SU-DHL-6 (cell line): ENCODE measurements at regions not wholly inside any gene's neighbourhood (a gene's known extent, or its start where the extent isn't known, plus 50 kb on each side); places are given as distances from the start of the nearest gene placed in this dataset.

Experiments used
- H2AFZ ChIP-seq: fragments of 200-600 bp; sonication (generic); 2 replicates; pipeline ENCODE4 v1.6.1; 2014; ENCODE audit warnings: low read depth, mild to moderate bottlenecking, moderate library complexity, mixed read lengths, antibody characterized with exemption, low read length; ENCODE audit not compliant: severe bottlenecking
- H3F3A ChIP-seq: fragments of 200-600 bp; shearing (Covaris generic); 2 replicates; pipeline ENCODE4 v1.6.0; 2016; ENCODE audit warnings: antibody characterized with exemption, mild to moderate bottlenecking; ENCODE audit not compliant: insufficient read depth
- H3K27ac ChIP-seq: fragments of 200-600 bp; sonication (generic); 2 replicates; pipeline ENCODE4 v1.5.1; 2016; ENCODE audit warnings: low read depth, mild to moderate bottlenecking, low read length, moderate library complexity, mixed read lengths
- H3K27me3 ChIP-seq: fragments of 200-600 bp; sonication (generic), shearing (Covaris generic); 2 replicates; pipeline ENCODE4 v1.6.0; 2014; ENCODE audit warnings: mild to moderate bottlenecking, low read length
- H3K36me3 ChIP-seq: fragments of 200-600 bp; sonication (generic); 2 replicates; pipeline ENCODE4 v1.6.1; 2014; ENCODE audit warnings: mild to moderate bottlenecking, low read length, mixed read lengths
- H3K4me2 ChIP-seq: fragments of 300-600, 200-600 bp; shearing (Covaris generic), sonication (generic); 2 replicates; pipeline ENCODE4 v1.6.0; 2014; ENCODE audit warnings: low read length, low read depth, mild to moderate bottlenecking; ENCODE audit not compliant: poor library complexity, severe bottlenecking
- H3K4me3 ChIP-seq: fragments of 200-600 bp; sonication (generic); 2 replicates; pipeline ENCODE4 v1.5.1; 2014; ENCODE audit warnings: antibody characterized with exemption, low read length, mild to moderate bottlenecking, mixed read lengths; ENCODE audit not compliant: insufficient read depth, poor library complexity, severe bottlenecking
- H3K79me2 ChIP-seq: fragments of 200-600 bp; sonication (generic); 2 replicates; pipeline ENCODE4 v1.6.1; 2014; ENCODE audit warnings: mild to moderate bottlenecking, low read length, moderate library complexity; ENCODE audit not compliant: insufficient read depth
- H3K9ac ChIP-seq: fragments of 200-600 bp; sonication (generic); 2 replicates; pipeline ENCODE4 v1.7.0; 2014; ENCODE audit warnings: mild to moderate bottlenecking, low read length
- H3K9me2 ChIP-seq: fragments of 200-600 bp; sonication (generic); replicated peaks from 2 replicates; pipeline ENCODE4 v1.6.1; 2014; ENCODE audit warnings: low read length; ENCODE audit not compliant: insufficient read depth
- H3K9me3 ChIP-seq: fragments of 200-600 bp; sonication (generic); 2 replicates; pipeline ENCODE4 v1.6.1; 2014; ENCODE audit warnings: low read length, mixed read lengths; ENCODE audit not compliant: insufficient read depth
- H4K20me1 ChIP-seq: fragments of 200-600 bp; sonication (generic); 2 replicates; pipeline ENCODE4 v1.6.1; 2014; ENCODE audit warnings: low read depth, mild to moderate bottlenecking, antibody characterized with exemption, low read length, moderate library complexity, mixed read lengths
- CTCF ChIP-seq: fragments of 200-600 bp; sonication (generic); IDR thresholded peaks from one replicate; pipeline ENCODE4 v1.5.1; 2017; ENCODE audit warnings: antibody characterized with exemption, mild to moderate bottlenecking, low read length, moderate library complexity; ENCODE audit not compliant: insufficient read depth, poor library complexity, severe bottlenecking
- EZH2phosphoT487 ChIP-seq: fragments of 200-600 bp; sonication (generic), shearing (Covaris generic); conservative IDR thresholded peaks from 2 replicates; pipeline ENCODE4 v1.6.1; 2018; ENCODE audit warnings: mild to moderate bottlenecking, antibody characterized with exemption, low read length, moderate library complexity, mixed read lengths

DNA sequence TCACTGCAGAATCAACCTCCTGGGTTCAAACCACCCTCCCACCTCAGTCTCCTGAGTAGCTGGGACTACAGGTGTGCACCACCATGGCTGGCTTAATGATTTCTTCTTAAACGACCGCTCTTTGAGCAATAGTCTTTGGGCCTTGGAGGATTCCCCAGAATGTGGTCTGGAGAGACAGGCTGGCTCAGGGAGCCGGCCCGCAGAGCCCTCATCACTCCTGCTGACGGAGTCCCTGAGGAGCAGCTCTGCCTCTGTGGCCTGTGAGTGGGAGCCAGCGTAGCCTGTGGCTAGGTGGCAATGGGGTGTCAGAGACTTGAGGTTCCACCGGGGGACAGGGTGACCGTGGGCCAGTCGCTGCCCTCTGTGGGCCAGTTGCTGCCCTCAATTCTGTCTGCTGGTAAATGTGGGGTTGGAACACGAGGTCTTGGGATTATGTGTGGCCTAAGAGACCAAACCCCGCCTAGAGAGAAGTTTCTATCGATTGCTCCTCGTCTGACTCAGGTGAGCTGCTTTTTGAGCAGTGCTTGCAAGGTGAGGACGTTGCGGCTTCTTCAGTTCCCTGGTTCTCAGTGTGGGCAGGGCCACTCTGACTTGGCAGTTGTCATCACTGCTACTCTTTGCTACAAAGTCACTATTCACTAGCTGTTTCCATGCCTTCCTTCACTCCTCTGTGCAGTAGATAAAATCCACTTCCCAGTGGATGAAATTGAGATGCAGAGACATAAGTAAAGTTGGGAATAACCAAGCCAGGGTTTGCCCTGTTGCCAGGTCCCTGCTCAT, 124.8 kb upstream of the NECTIN1 start:
- Histone ChIP-seq H3K79me2 (no peaks in the 10 kb centered on the region), H3K4me2 (no peak overlapping the region), H3K27me3 (no peaks in the 10 kb centered on the region), H2AFZ (no peak overlapping the region), H3K4me3 (no peak overlapping the region), H3F3A (no peaks in the 10 kb centered on the region), H3K36me3 (no peaks in the 10 kb centered on the region), H3K9me2 (no peaks in the 10 kb centered on the region), H4K20me1 (no peaks in the 10 kb centered on the region), H3K9me3 (no peaks in the 10 kb centered on the region), H3K27ac (no peak overlapping the region), H3K9ac (no peak overlapping the region)
- no peak for TF ChIP-seq CTCF
- TF ChIP-seq EZH2phosphoT487: no peak

- H3K9ac ChIP-seq: no peak overlapping the region
- no peaks in the 10 kb centered on the region for H3K36me3 ChIP-seq
- H3K4me3 ChIP-seq: no peak overlapping the region
- H3F3A ChIP-seq: no peaks in the 10 kb centered on the region
- H3K4me2 ChIP-seq: no peak overlapping the region
- no peak overlapping the region for H2AFZ ChIP-seq
- no peaks in the 10 kb centered on the region for H3K9me2 ChIP-seq
- H3K79me2 ChIP-seq: no peaks in the 10 kb centered on the region
- H3K27me3 ChIP-seq: no peaks in the 10 kb centered on the region
- H3K9me3 ChIP-seq: no peaks in the 10 kb centered on the region
- no peaks in the 10 kb centered on the region for H4K20me1 ChIP-seq
- no peak overlapping the region for H3K27ac ChIP-seq
- TF ChIP-seq CTCF (no peak), EZH2phosphoT487 (no peak)
Measured at GRCh38 chr11:119852741-119853140, 123.7 kb upstream of the NECTIN1 start.

DNA sequence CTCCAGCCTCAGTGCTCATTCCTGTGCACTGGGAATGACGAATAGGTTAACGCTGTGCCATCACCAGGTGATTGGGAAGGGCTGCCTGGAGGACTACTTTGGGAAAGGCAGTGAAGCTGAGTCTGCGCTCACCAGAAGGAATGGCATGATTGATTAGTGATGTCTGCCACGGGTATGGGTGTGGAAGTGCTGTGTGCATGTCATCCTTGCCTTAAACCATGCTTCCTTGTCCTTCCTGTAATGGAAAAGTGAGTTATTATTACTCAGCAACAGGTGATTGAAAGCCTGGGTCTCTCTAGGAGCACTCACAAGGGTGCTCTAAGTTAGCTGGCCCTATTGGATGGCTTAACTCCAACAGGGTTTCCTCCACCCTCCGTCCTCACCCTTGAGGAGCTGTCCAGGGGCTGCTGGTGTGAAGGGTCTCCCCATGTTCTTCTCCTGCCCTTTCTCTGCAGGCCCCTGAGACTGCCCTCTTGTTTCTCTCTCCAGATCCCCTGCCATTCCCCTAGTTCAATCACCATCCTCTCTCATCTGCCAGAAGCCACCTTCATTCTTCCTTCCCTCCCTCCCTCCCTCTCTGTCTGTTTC, 121.9 kb upstream of the NECTIN1 start:
- Histone ChIP-seq H3K9me3 (no peaks in the 10 kb centered on the region), H3K9me2 (no peaks in the 10 kb centered on the region), H3K27ac (no peak overlapping the region), H3K4me2 (no peak overlapping the region), H2AFZ (no peak overlapping the region), H3K27me3 (no peaks in the 10 kb centered on the region; the same call in 1 of the 2 replicates), H3K4me3 (no peak overlapping the region), H4K20me1 (no peaks in the 10 kb centered on the region), H3K36me3 (no peaks in the 10 kb centered on the region), H3K79me2 (no peaks in the 10 kb centered on the region), H3F3A (no peaks in the 10 kb centered on the region), H3K9ac (no peak overlapping the region)
- no peak for TF ChIP-seq EZH2phosphoT487
- no peak for TF ChIP-seq CTCF
